Ecto neural progenitor cell (in vitro differentiated cells): ENCODE measurements at regions not wholly inside any gene's neighbourhood (a gene's known extent, or its start where the extent isn't known, plus 50 kb on each side); places are given as distances from the start of the nearest gene placed in this dataset.

ENCODE experiments used
- DNase-seq: peaks from one replicate; pipeline ENCODE4 v3.0.0-alpha.2; 2018; ENCODE audit warnings: low spot score

DNA sequence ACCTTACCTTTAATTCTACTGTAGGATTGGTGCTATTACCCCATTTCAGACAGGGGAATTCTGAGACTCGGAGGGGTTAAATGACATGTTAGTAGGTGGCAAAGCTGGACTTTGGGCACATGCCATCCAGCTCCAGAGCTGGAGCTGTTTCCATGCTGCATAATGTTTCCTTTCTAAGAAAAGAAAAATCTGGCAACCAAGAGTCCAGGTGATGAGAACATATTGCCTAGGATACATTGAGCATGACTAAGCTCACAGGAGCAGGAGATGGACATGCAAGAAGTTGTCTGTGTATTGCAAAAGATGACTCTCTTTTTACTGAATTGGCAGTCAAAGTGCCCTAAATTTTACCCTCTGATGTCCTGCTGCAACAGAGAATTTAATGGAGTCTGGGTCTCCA is 150.8 kb upstream of the SYT13 start:
- no peak for DNase-seq

GRCh38 chr11:45436118-45436517 is 150.0 kb upstream of the SYT13 start:
- no peak for DNase-seq

DNA sequence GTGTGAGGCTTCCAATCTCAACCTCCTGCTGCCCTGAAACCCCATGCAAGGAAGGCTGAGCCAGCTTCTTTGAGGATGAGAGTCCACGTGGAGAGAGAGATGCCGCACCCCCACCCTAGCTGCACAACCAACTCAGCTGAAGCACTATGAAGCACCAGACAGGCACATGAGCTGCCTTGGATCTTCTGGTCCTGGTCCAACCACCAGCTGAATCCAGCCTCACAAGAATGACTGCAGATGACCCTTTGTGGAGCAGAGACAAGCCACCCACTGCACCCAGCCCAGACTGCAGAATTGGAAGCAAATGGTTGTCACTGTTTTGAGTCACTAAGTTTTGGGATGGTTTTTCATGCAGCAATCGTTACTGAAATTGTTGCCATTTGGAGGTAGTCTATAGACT is 149.6 kb upstream of the SYT13 start:
- no peak for DNase-seq

DNA sequence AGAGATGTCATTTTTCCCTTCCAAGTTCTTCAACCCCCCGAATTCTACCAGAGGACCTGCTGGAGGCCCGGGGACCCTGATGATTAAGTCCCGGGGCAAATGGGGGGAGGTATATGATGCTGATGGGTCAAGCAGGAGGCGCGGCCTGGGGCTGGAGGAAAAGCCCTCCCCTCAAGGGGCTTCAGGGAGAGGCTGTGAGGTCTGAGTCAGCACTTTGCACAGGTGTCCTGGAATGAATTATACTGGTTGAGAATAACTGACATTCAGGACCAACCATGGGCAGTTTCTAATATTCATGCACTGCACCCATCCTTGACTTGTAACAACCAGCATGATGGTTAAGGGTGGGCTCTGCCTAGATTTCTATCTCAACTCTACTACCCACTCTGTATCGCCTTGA is 146.8 kb upstream of the SYT13 start:
- no peak for DNase-seq

DNA sequence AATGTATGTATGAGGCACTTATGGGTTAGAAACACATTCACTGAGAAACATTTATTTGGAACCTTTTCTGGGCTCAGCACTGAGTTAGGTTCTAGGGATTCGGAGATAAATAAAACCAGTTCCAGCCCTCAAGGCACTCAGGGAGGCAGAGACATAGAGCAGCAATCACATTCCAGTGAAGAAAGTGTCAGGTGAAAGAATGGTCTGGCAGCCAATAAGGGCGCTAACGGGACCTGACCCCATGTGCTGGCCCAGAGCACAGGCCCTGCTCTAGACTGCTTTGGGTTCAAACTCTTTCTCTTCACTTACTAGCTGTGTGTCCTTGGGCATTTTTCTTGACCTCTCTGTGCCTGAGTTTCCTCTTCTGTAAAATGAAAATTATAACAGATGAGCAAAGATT is 146.0 kb upstream of the SYT13 start:
- no peak for DNase-seq

- no peak for DNase-seq
These were observed 145.2 kb upstream of the SYT13 start for GRCh38 chr11:45431046-45432018.

DNA sequence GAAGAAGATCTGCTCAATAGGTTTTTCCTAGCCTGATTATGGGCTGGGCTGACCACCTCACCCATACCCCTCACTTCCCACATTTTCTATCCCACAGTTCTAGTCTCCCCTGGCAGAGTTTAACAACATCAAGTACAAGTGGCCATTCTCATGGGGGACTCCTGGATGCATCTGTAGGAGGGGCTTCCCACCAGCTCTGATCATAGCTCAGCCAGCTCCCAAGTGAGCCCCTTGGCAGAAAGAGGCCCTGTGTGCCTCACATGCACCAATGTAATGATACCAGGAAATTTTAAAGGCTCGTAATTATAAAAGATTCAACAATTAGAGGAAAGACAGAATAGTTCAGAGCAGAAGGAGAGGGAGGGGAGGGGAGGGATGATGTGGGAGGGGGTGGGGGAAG is 144.2 kb upstream of the SYT13 start:
- DNase-seq = no peak

GRCh38 chr11:45429719-45430118 is 143.6 kb upstream of the SYT13 start:
- no peak for DNase-seq

- DNase-seq = no peak
These were observed 142.5 kb upstream of the SYT13 start for GRCh38 chr11:45428541-45429230.

GRCh38 chr11:45428116-45428515 is 142.0 kb upstream of the SYT13 start:
- no peak for DNase-seq

- no peak for DNase-seq
These were observed 138.5 kb upstream of the SYT13 start for GRCh38 chr11:45424411-45425180.

DNA sequence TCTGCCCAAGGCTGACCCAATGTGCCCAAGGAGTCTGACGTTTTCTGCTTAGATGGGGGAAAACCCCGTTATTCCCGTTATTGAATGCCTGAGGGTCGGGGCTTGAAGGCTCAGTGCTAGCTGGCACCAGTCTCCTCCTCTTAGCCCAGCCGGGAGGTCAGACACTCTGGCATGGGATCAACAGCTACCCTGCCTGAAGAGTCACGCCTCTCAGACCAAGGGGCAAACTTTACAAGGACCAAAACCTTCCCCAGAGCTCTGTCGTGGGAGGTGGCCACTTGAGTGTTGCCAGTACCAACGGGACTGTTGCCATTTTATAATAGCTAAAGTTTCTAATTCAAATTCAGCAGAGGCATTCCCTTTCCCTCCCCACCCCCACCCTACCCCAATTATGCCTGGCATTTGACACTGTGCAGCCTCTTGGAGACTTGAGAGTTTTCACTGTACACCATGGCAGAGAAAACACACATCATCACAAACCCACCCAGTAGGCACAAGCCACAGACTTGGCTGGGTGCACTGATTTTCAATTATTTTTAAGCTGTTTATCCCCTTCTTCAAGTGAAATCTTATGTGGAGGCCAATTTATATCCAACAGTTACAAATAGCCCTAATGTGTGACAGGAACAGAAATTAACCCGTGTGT is 137.5 kb upstream of the SYT13 start:
- no peak for DNase-seq

DNA sequence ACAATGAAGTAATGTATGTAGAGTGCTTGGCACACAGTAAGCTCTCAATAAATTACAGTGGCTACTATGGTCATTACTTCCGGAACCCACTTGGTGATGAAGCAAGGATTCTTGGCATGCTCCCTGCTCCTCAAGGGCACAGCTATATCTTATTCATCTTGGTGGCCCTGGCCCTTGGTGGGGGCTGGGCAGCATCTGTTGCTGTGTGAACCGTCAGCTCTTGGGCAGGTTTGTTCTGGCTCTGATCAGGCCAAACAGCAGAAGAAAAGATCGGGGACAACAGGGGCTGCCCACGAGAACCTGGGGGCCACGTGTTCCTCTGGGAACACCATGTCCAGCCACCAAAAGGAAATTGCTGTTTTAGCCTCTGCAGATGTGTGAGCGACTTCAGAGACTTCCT is 136.9 kb upstream of the SYT13 start:
- no peak for DNase-seq

- DNase-seq = no peak
These were observed 127.9 kb upstream of the SYT13 start for GRCh38 chr11:45414088-45414487.

GRCh38 chr11:45413156-45413858 is 127.2 kb upstream of the SYT13 start:
- no peak for DNase-seq

- DNase-seq = no peak
These were observed 126.4 kb upstream of the SYT13 start for GRCh38 chr11:45412521-45412920.

DNA sequence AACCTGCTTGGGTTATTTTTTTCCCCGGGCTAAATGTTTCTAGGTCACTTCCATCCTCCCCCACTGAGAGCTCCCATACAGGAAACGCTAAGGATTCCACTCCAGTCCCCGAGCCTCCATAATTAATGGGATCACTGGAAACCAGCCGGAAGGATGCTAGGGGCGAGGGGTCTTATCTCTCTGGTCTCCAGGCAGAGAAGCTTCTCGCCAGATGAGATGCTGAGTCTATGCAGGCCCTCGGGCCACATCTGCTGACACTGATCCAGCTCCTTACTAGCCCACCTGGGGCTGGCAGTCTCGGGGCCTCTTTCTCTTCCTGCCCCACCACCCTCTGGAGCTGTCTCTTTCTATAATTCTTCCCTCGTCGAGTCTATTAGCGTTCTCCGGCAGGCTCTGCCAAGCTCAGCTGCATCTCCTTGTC is 125.9 kb upstream of the SYT13 start:
- DNase-seq = no peak

DNA sequence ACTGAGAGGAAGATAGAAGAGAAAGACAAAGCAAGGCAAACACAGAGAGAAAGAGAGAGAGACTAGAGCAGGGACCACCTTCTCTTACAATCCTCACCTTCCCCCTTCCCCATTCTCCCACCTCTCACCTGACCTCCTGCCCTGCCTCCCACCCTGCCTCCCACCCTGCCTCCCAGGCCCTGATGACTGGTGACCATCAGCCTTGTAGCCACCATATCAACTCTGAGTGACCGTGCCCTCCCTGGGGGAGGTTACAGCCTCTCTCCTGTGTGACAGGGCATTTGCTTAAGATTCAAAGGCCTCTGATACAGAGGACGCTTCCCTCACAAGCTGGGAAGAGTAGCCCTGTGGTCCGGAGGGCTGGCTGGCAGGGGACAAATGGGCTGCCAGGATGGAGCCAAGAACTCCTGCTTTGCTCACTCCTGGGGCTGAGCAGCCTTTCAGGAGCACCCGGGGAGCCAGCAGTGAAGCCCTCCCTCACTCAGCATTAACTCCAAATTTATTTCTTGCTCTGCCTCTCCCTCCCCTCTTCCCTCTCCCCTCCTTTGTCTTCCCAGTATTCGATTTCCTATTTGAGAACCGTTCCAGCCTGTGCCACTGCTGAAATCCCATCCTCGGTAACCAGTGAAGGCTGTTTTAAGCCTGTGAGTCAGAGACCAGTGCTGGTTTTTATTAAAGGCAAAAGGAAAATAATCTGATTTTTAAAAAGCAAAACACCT is 125.2 kb upstream of the SYT13 start:
- DNase-seq = no peak

GRCh38 chr11:45410391-45411227 is 124.5 kb upstream of the SYT13 start:
- DNase-seq = no peak

DNA sequence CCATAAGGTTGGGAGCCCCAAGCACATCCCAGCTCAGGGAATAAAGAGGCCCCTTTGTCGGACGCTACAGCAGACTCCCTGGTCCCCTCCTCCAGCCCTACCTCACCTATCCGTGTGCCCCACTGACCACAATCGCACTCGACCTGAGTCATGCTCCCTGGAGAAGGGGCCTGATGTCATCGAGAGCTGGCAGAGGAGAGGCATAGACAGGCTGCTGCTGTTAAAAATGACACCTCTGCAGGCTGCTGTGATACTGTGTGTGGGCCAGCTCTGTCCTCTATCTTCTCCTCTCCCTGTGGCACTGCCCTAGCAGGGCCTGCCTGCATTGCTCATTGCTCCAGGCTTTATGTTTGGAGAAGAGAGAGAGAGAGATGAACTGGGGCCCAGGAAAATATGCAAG is 123.4 kb upstream of the SYT13 start:
- DNase-seq = no peak
